ENCODE measurements at regions not wholly inside any gene's neighbourhood (a gene's known extent, or its start where the extent isn't known, plus 50 kb on each side); places are given as distances from the start of the nearest gene placed in this dataset.

DNA sequence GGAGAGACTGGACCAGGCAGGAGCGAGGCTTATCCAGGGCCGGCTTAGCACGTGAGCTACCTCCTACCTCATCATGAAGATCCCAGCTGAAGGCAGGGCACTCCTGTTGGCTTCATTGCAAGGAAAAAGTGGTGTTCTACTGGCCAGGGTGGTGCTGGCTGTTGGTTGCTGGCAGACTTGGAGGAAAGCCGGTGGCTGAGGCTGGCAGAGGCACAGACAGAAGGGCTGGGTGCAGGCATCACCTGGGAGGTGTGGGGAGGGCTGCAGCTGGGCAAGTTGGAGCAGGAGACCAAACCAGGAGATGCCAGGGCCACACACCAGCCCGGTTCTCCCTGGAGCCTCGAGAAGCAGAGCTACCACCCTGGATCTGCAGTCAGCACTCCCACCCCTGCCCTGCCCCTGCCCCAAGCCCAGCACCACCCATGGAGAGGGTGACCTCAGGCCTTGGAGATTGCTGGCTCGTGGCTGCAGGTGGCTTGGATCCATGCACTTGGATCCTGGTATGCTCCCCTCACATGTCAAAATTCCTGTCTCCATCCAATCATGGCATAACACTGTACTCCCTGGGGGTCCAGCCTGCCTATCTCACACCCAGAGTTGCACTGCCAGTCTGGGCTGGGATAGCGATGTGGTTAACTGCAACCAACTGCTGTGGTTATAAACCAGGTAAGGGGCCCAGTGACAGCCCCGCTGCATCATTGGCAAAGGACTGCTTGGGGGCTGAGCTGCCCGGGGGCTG lies 49.7 kb downstream of the GLI2 start:
- TF ChIP-seq GATA3 (IDR thresholded peaks at IDR 0.05; ENCODE audit: low read depth, low read length) (no peak), GATA2 (IDR thresholded peaks at IDR 0.05; ENCODE audit: low read depth, low read length) (no peak)

DNA sequence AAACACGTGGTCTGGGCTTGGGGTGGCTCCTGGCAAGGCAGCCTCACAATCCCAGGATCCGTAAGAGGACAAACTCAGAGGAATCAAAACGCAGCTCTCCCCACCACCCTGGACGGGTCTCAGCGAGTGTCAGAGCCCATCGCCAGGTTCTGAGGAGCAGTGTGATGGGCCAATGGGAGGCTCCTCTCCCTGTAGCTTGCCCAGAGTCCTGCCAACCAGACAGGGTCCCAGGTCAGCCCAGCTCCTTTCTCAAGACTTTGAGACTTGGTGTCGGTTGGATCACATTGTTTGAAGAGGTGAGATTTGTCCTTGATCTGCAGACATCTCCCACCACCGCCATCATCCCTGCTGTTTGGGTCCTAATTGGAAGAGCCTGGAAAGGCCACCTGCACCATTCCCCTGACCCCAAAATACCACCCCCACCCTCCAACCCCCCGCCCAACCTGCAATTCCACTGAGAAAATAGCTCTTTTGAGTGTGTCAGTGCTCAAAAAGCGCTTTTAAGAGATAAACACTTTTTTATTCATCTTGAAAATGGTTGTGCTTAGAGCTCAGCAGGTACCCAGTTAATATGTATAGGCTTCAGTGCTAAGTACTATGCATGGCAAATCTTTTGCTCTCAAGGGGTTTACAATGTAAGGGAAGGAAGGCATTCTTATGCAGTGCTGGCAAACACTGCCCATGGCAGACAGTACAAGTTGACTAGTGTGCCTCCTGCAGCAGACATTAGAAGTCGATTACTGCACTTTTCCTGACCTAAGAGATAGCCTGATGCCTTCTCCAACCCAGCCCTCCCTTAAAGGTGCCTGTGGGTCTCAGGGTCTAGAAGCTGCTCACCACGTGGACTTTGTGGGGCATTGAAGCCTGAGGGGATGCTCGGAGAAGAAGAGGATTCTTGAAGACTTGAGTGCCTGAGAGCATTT lies 50.6 kb downstream of the GLI2 start:
- TF ChIP-seq GATA2 (IDR thresholded peaks at IDR 0.05; ENCODE audit: low read depth, low read length) = no peak
- no peak for TF ChIP-seq GATA3 (IDR thresholded peaks at IDR 0.05; ENCODE audit: low read depth, low read length)

DNA sequence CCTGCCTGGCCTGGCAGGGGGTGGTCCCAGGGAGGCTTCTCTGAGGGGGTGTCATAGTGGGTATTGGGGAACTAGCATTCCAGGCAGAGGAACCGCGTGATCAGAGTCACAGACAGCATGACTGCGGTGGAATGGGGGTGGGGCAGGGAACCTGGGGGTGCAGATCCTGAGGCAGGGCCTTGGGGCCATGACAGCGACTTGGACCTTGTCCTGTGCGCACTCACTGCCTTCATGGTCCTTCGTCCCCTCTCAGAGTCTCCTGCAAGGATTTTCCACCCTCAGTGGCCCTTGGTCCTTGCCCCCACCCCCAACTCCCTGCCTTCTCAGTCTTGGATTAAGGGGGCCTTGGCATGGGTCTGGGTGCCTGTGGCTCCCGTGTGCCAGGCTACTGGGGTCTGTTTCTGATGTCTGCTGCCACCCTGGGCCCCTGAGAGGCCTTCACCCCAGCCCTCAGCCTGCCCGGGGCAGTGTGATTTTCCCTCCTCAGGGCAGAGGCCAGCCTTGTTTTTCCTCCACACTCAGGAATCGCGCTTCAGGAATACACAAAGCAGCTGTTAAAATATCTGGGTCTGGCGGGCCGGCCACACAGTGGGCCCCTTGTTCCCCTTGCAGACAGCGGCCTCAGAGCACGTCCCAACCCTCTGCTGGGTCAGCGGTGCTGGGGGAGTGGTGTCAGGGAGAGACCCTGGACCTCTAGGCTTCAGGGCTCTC lies 51.6 kb downstream of the GLI2 start:
- TF ChIP-seq GATA3 (IDR thresholded peaks at IDR 0.05; ENCODE audit: low read depth, low read length) = no peak
- TF ChIP-seq GATA2 (IDR thresholded peaks at IDR 0.05; ENCODE audit: low read depth, low read length) = no peak

DNA sequence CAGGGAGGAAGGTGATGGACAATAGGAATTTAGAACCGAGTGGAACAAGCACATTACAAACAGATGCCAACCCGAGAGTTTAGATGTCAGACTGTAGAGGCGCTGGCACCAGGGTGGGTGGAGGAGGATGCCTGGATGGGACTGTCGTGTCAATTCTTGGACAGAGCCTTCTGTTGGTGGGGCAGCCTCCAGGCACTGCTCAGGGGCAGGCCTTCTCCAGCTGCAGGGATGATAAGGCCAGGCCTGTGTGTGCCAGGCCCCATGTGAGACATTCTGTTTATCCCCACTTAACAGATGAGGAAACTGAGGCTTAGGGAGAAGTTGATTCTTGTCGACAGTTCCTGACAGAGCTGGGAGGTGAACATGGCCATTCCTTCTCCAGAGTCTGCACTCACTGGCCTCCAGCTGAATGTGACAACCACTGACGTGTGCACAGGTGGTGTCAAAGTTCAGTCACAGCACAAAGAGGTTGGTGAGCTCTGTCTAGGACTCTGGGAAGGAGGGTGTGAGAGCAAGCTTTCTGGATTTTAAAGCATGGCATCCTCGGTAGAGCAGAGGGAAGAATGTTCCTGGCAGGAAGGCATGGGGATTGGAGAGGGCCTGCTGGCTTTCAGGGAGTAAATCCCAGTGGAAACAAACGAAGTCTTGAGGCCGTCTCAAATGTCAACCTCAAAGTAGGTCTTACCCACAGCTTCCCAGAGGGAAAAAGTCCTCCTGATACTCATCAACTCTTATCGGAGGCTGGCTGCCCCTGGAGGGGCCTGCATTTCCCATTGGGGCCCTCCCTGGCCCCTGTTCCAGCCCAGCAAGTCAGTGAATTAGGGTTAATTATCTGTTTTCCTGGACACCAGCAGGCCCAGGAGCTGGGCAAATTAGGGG lies 52.4 kb downstream of the GLI2 start:
- TF ChIP-seq GATA2 (IDR thresholded peaks at IDR 0.05; ENCODE audit: low read depth, low read length) (no peak), GATA3 (IDR thresholded peaks at IDR 0.05; ENCODE audit: low read depth, low read length) (no peak)

DNA sequence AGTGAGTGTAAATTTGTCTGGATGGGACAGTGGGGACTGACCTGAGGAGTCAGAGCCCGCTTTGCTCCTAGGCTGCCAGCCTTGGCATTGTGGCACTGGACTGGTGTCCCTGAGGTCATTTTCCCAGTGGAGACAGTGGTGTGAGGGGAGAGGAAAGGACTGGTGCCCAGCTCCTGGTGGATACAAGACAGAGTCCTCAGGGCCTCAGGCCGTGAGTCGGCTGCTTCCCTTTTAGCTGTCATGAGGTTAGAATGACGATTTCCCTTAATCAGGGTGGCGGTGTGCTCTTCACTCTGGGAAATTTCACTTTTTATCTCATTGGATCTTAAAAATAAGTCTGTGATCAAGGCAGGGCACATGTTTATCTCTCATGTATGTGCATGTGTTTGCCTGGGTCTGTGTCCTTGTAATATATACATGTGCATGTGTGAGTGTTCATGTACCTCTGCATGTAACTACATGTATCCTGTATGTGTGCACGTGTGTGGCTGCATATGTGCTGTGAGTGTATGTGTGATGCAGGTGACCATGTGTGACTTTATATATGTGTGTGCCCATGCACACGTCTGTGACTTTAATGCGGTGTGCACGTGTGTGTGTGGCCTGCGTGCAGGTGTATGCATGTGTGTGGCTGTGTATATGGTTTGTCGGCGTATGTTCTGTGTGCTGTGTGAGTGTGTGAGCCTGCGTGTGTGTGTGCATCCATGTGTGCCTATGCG lies 55.7 kb downstream of the GLI2 start:
- TF ChIP-seq GATA3 (IDR thresholded peaks at IDR 0.05; ENCODE audit: low read depth, low read length) (no peak), GATA2 (IDR thresholded peaks at IDR 0.05; ENCODE audit: low read depth, low read length) (no peak; the same call in none of the 2 replicates)

- no peak for TF ChIP-seq GATA2 (IDR thresholded peaks at IDR 0.05; ENCODE audit: low read depth, low read length)
- TF ChIP-seq GATA3 (IDR thresholded peaks at IDR 0.05; ENCODE audit: low read depth, low read length) = no peak
These were observed 56.3 kb downstream of the GLI2 start for GRCh38 chr2:120791962-120792297.

- TF ChIP-seq GATA3 (IDR thresholded peaks at IDR 0.05; ENCODE audit: low read depth, low read length) (no peak), GATA2 (IDR thresholded peaks at IDR 0.05; ENCODE audit: low read depth, low read length) (no peak)
These were observed 58.2 kb downstream of the GLI2 start for GRCh38 chr2:120793682-120794403.

DNA sequence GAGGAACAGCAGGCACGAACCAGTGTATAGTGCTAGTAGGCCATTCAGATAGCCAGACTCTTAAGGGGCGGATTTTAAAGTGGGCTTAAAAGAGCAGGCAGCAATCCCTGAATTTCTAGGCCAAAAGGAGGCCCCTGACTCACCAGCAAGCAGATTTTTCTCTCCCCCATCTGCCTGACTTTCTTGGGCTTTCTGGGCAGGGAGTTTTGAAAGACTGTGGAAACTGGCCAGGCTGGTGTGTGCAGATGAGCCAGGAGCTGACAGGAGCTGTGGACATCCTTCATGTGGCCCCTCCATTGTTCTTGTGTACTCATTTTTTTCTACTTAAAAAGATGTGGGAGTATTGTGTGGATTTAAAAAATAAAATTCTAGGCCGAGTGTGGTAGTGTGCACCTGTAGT lies 59.0 kb downstream of the GLI2 start:
- TF ChIP-seq GATA3 (IDR thresholded peaks at IDR 0.05; ENCODE audit: low read depth, low read length) (no peak), GATA2 (IDR thresholded peaks at IDR 0.05; ENCODE audit: low read depth, low read length) (no peak)

- TF ChIP-seq GATA3 (IDR thresholded peaks at IDR 0.05; ENCODE audit: low read depth, low read length) = no peak
- no peak for TF ChIP-seq GATA2 (IDR thresholded peaks at IDR 0.05; ENCODE audit: low read depth, low read length)
These were observed 60.4 kb downstream of the GLI2 start for GRCh38 chr2:120796094-120796493.

GRCh38 chr2:120797421-120798221 lies 62.0 kb downstream of the GLI2 start:
- no peak for TF ChIP-seq GATA2 (IDR thresholded peaks at IDR 0.05; ENCODE audit: low read depth, low read length)
- TF ChIP-seq GATA3 (IDR thresholded peaks at IDR 0.05; ENCODE audit: low read depth, low read length) = no peak

DNA sequence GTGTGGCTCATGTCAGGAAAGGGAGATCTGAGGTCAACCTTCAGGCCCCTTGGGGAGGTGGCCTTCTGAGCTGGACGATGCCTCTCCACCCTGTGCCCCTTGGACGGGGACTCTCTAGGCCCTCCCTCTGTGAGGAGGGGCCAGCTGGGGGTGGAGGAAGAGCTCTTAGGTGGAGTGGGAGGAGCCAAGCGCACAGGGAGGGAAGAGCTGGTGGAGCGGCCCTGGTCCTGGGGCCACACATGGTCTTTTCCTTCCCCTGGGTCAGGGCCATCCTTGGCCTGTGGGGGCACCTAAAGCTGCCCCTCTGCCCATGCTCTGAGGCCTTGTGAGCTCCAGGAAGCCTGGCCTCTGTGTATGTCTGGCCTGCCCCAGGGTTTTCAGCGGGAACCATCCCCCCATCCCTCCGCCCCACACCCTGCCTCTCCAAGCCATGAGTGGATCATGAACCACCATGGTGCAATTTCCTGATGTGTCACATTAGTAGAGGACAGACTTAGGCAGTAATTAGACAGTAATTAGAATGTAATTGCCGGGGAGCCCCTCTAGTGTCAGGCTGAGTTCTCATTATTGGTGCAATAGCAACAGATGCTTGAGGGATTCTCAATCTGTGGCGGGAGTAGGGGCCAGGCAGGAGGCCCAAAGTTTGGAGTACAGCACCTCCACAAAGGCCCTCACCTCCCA lies 63.0 kb downstream of the GLI2 start:
- TF ChIP-seq GATA3 (IDR thresholded peaks at IDR 0.05; ENCODE audit: low read depth, low read length) = no peak

Measured in SH-SY5Y (cell line).